Gastrocnemius medialis (tissue), 4 donors: ENCODE measurements at regions not wholly inside any gene's neighbourhood (a gene's known extent, or its start where the extent isn't known, plus 50 kb on each side); places are given as distances from the start of the nearest gene placed in this dataset.

Experiments
- ATAC-seq, 2 donors: fragments of 150-250 bp; one replicate each; pipeline ENCODE4 v1.9.1; 2016
- DNase-seq, 2 donors: peaks; one replicate each; pipeline ENCODE4 v3.0.0-alpha.2; 2019
- H3K27ac ChIP-seq, 4 donors: fragments of 200-600 bp; sonication (generic); 1 replicate in 1 of 4; 2 replicates in 3 of 4; pipeline ENCODE4 v1.5.1; 2016 to 2018; ENCODE audit warnings: mild to moderate bottlenecking in 2 of 4, moderate library complexity in 1 of 4
- H3K27me3 ChIP-seq, 3 donors: fragments of 200-600 bp; sonication (generic) in 2 of 3; 1 replicate in 1 of 3; 2 replicates in 2 of 3; pipeline versions ENCODE4 v1.5.1 to v1.6.0; 2016 to 2019; ENCODE audit warnings: mild to moderate bottlenecking in 1 of 3, moderate library complexity in 1 of 3
- H3K36me3 ChIP-seq, 2 donors: fragments of 200-600 bp; sonication (generic) in 1 of 2; one replicate each; pipeline ENCODE4 v1.5.1; 2017 to 2018
- H3K4me1 ChIP-seq, 2 donors: fragments of 200-600 bp; sonication (generic) in 1 of 2; one replicate each; pipeline ENCODE4 v1.5.1; 2016 to 2017; ENCODE audit warnings: mild to moderate bottlenecking in 2 of 2
- H3K4me3 ChIP-seq, 4 donors: fragments of 200-600 bp; sonication (generic) in 3 of 4; 1 replicate in 1 of 4; 2 replicates in 3 of 4; pipeline ENCODE4 v1.5.1; 2016 to 2019; ENCODE audit warnings: mild to moderate bottlenecking in 2 of 4
- H3K9me3 ChIP-seq, 3 donors: fragments of 200-600 bp; sonication (generic) in 2 of 3; 1 replicate in 1 of 3; 2 replicates in 2 of 3; pipeline ENCODE4 v1.5.1; 2016 to 2019
- POLR2A ChIP-seq, 2 donors: fragments of 450-650 bp; IDR thresholded peaks; one replicate each; pipeline ENCODE4 v1.6.1; 2017; ENCODE audit warnings: antibody characterized with exemption in 2 of 2, mild to moderate bottlenecking in 2 of 2, moderate library complexity in 2 of 2
- in situ Hi-C, 4 donors: fragments of 200-750 bp; cut with MboI; loops; one replicate each; pipeline versions ENCODE4 v1.15.0 to v1.8.0; 2017; ENCODE audit warnings: low sequenced_read_pairs in 4 of 4
- intact Hi-C: fragments of 100-400 bp; cut with DNase I; formaldehyde crosslinking; loops from one replicate; pipeline ENCODE4 v1.15.1; 2023; ENCODE audit warnings: low total_unique reads
- TF ChIP-seq, protein P1 (sequence below), 5 experiments: fragments of 450-650 bp in 3 of 5; fragments of 200-600 bp in 2 of 5; sonication (generic) in 2 of 5; IDR thresholded peaks in 4 of 5; conservative IDR thresholded peaks in 1 of 5; 1 replicate in 4 of 5; 2 replicates in 1 of 5; pipeline ENCODE4 v1.5.1; 2016 to 2019; ENCODE audit warnings: antibody characterized with exemption in 5 of 5, mild to moderate bottlenecking in 3 of 5, moderate library complexity in 3 of 5

DNA sequence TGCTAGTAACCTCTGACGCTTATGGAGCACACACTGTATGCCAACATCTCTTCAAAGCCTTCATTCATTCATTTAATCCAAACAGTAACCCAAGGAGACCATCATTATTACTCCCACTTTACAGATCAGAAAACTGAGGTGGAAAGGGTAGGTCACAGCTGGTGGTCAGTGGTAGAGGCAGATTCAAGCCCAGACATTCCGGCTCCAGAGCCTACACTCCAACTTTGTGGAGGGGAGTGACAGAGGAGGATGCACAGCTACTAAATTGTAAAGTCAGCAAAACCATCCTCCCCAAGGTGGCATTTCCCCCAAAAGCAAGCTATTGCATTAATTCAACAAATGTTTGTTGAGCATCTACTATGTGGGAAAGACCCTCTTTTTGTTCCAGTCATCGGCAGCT lies 110.5 kb upstream of the CPEB4 start:
- no peak for ATAC-seq
- no peak for TF ChIP-seq POLR2A (IDR thresholded peaks at IDR 0.05)
- TF ChIP-seq, protein P1, sequence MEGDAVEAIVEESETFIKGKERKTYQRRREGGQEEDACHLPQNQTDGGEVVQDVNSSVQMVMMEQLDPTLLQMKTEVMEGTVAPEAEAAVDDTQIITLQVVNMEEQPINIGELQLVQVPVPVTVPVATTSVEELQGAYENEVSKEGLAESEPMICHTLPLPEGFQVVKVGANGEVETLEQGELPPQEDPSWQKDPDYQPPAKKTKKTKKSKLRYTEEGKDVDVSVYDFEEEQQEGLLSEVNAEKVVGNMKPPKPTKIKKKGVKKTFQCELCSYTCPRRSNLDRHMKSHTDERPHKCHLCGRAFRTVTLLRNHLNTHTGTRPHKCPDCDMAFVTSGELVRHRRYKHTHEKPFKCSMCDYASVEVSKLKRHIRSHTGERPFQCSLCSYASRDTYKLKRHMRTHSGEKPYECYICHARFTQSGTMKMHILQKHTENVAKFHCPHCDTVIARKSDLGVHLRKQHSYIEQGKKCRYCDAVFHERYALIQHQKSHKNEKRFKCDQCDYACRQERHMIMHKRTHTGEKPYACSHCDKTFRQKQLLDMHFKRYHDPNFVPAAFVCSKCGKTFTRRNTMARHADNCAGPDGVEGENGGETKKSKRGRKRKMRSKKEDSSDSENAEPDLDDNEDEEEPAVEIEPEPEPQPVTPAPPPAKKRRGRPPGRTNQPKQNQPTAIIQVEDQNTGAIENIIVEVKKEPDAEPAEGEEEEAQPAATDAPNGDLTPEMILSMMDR (IDR thresholded peaks at IDR 0.05 in 4 of 5, conservative IDR thresholded peaks at IDR 0.05 in 1 of 5) = no peak
- no peaks in the 10 kb centered on the region for H3K9me3 ChIP-seq
- in situ Hi-C loops (no loop called here), intact Hi-C loops (no loop called here)
- H3K4me3 ChIP-seq = no peak overlapping the region
- DNase-seq = no peak
- no peaks in the 10 kb centered on the region for H3K27me3 ChIP-seq
- H3K4me1 ChIP-seq = peaks cover 9 to 21% of the 10 kb centered on the region in 2 donors
- H3K27ac ChIP-seq = no peak overlapping the region
- H3K36me3 ChIP-seq = no peaks in the 10 kb centered on the region

DNA sequence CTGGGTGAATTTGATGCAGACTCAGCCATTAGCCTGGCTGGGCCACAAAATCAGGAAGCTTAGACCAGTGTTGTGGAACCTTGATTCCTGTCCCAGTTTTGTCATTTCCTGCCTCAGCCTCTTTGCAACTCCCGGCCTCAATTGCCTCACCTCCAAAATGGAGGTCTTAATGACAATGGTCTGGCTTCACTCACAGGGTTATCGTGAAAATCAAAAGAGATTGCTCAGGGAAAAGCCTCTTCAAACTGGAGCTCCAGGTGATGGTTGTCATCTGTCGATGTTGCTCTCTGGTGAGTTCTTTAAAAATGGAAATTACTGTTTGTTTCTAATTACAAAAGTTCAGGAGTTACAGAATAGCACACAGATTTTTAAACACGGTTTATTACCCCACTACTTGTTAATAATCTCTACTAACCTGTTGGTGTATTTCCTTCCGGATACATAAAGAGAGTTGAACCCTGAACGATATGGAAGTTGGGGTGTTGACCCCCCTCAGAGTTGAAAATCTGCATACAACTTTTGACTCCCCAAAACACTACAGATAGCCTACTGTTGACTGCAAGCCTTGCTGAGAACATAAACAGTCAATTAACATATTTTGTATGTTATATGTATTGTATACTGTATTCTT lies 109.9 kb upstream of the CPEB4 start:
- H3K4me1 ChIP-seq = peaks cover 9 to 27% of the 10 kb centered on the region in 2 donors
- no peak overlapping the region for H3K27ac ChIP-seq
- TF ChIP-seq, protein P1 (IDR thresholded peaks at IDR 0.05 in 4 of 5, conservative IDR thresholded peaks at IDR 0.05 in 1 of 5) = no peak
- TF ChIP-seq POLR2A (IDR thresholded peaks at IDR 0.05) = no peak
- DNase-seq = no peak
- no peaks in the 10 kb centered on the region for H3K27me3 ChIP-seq
- no peaks in the 10 kb centered on the region for H3K36me3 ChIP-seq
- ATAC-seq = no peak
- intact Hi-C loops = no loop called here
- H3K4me3 ChIP-seq = no peak overlapping the region
- no peaks in the 10 kb centered on the region for H3K9me3 ChIP-seq
- in situ Hi-C loops = no loop called here

DNA sequence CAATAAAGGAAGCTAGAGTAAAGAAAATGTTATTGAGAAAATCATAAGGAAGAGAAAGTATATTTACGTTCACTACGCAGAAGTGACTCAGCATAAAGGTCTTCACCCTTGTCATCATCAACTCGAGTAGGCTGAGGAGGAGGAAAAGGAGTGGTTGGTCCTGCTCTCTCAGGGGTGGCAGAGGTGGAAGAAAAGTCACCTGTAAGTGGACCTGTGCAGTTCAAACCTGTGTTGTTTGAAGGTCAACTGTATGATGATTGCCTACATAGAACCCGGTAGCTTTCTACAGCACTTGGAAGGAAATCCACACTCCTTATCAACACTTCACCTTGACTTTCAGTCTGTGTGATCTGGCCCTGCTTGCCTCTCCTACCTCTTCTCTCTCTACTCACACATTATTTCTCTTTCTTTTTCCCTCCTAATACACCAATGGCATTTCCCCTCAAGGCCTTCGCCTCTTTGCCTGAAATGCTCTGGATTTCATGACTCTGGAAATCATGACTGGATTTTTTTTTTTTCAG lies 109.3 kb upstream of the CPEB4 start:
- no peak overlapping the region for H3K27ac ChIP-seq
- TF ChIP-seq POLR2A (IDR thresholded peaks at IDR 0.05) = no peak
- TF ChIP-seq, protein P1 (IDR thresholded peaks at IDR 0.05 in 4 of 5, conservative IDR thresholded peaks at IDR 0.05 in 1 of 5) = no peak
- in situ Hi-C loops = no loop called here
- no peak for DNase-seq
- H3K4me3 ChIP-seq = no peak overlapping the region
- H3K36me3 ChIP-seq = no peaks in the 10 kb centered on the region
- intact Hi-C loops = no loop called here
- H3K9me3 ChIP-seq = no peaks in the 10 kb centered on the region
- no peaks in the 10 kb centered on the region for H3K27me3 ChIP-seq
- H3K4me1 ChIP-seq = peaks cover 9 to 30% of the 10 kb centered on the region in 2 donors
- ATAC-seq = no peak

DNA sequence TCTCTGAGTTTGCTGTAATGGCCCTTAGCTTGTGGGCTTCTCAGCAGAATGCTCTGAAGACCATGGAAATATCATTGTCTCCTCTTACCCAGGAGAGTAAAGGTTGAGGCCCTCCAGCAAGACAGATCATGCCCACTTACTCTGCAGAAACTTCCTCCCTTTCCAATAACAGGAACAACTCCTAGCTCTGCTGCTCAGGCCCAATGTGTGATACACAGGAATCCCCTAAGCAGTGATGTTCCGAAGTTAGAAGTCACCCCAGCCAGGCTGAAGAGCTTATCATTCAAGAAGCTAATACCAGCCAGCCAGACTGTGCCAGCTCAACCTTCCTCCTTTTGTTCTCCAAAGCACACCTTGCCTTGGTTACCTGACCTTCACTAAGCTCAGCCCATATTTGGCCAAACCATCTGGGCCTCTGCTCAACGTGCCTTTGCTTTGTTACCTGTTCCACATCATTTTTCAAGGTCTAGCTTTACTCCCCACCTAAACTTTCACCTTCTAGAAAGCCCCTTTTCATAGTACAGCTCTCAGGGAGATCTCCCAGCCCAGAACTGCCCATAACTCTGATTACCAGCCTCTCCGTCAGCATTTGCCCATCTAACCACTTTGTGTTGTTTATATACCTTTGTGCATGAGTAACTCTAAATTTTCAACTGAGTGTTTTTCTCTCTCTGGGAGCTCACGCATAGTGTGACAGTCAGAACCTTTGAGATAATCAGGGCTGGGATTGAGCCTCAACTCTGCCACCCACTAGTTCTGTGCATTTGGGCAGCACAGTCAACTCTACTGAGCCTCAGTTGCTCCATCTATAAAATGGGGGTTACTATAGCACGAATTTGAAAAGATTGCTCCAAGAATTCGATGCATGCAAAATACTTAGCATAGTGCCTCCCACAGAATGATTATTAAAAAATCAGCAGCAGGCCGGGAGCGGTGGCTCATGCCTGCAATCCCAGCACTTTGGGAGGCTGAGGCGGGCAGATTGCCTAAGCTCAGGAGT lies 107.6 kb upstream of the CPEB4 start:
- in situ Hi-C loops = no loop called here
- Histone ChIP-seq H3K27ac (peak overlapping the region in 2 of 4 donors; percentile 80 to 82), H3K9me3 (no peaks in the 10 kb centered on the region)

More for the DNA sequence above, 107.6 kb upstream of the CPEB4 start:
- intact Hi-C loops = no loop called here
- peaks cover 9 to 26% of the 10 kb centered on the region in 2 donors for H3K4me1 ChIP-seq
- no peaks in the 10 kb centered on the region for H3K36me3 ChIP-seq
- no peak overlapping the region for H3K4me3 ChIP-seq
- no peaks in the 10 kb centered on the region for H3K27me3 ChIP-seq
- no peak for DNase-seq
- ATAC-seq = no peak
- no peak for TF ChIP-seq POLR2A (IDR thresholded peaks at IDR 0.05)
- TF ChIP-seq, protein P1 (IDR thresholded peaks at IDR 0.05 in 4 of 5, conservative IDR thresholded peaks at IDR 0.05 in 1 of 5) = no peak
